GM20431 (cell line): ENCODE measurements at regions not wholly inside any gene's neighbourhood (a gene's known extent, or its start where the extent isn't known, plus 50 kb on each side); places are given as distances from the start of the nearest gene placed in this dataset.

ENCODE experiments used
- in situ Hi-C: fragments of 300-500 bp; cut with MseI, MboI; formaldehyde crosslinking; loops from one replicate; pipeline ENCODE4 v1.15.0; 2020; ENCODE audit warnings: low sequenced_read_pairs; ENCODE audit not compliant: unreplicated experiment

GRCh38 chr10:42949287-42949686 lies 127.6 kb upstream of the RET start:
- in situ Hi-C loops: no loop called here

- in situ Hi-C loops: no loop called here
Observed at GRCh38 chr10:42950606-42951485, 126.0 kb upstream of the RET start.

- in situ Hi-C loops: no loop called here
Observed at GRCh38 chr10:42951486-42952251, 125.2 kb upstream of the RET start.

GRCh38 chr10:42952349-42952748 lies 124.5 kb upstream of the RET start:
- in situ Hi-C loops: no loop called here

GRCh38 chr10:42952931-42953683 lies 123.8 kb upstream of the RET start:
- in situ Hi-C loops: no loop called here

DNA sequence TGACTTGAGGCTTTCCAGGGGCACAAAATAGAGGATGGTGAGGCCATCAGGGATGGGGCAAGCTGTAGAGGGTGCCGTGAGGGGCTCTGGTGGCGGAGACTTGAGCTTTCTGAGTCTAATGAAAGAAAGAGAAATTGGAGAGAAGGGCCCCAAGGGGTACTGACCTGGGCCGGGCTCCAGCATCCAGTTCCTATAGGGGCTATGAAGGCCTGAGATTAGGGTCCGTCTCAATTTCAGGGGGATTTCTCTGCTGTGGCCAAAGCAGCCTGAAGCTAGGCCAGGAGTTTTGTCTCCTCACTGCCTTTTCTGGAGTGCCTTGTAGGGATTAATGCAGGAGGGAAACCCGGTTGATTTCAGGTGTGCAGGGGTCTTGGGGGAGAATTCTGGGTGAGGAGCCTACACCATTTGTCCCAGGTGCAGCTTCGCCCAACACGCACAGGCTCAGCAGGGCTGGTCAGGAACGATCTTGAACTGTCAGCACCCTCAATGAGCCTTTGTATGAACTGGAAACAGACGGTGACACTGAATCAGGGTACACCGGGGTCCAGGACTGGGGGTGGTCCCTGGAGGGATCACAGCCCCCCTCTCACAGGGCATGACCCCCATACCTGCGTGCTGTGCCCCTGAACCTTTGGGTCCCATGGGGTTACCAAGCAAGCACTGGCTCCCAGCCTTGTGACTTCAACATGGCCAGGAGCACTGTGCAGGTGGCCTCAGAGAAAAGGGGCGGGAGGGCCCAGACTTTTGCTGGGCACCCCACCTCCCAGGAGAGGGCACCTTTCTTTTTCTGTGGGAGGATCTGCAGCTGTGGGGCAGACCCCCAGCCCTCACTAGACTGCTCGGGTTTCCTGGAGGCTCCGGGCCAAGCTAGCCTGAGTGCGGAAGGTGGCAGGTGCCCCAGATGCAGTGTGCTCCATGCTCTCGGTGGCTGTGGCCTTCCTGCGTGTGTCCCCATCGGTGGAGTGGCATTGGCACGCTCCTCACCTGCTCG lies 122.9 kb upstream of the RET start:
- in situ Hi-C loops: no loop called here

DNA sequence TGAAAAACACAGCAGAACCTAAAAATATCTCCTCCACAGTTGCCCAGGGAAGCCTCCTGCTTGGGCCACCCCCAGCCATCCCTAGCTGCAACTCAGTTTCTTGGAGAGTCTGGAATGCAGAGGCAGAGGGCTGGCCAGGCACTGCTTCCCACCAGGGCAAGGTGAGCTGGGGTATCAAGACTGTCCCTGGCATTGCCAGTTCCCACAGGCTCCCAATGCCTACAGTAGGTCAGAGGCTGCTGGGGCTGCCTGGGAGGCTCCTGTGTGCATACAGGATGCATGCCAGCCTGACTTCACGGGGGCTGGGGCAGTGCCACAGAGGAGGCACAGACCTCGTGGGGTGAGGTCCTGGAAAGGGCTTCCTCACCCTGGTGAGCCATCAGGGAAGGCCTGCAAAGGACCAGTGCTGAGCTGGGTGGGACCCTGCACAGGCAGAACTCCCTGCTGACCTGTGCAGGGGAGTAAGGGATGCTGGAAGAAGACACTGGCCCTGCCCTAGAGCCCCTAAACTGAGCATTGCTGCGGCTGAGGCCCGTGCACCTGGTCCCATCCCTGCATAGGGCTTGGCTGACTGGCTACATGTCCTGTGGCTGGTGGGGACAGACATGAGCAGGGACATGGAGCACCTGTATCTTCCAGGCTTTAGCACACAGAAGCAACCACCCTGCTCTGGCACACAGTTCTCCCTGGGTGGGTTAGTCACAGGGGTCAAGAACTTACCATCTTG lies 121.9 kb upstream of the RET start:
- in situ Hi-C loops: no loop called here

DNA sequence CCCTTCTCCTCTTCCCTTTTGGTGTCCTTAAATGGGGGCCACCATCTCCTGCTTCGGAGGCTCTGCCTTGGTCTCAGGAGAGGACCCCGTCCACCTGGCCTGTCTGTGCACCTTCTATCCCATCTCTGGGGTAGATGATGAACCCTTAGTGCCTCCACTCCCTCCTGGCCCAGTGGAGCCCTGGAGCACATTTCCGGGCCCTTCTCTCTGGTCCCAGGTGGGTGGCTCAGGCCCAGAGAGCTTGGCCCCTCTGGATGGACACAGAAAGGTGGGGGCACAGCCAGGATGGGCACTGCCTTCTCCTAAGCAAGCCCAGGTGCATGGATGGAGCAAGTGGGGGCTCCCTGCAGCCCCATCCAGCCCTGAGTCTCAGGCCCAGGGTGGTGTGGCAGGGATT lies 121.4 kb upstream of the RET start:
- in situ Hi-C loops: no loop called here

DNA sequence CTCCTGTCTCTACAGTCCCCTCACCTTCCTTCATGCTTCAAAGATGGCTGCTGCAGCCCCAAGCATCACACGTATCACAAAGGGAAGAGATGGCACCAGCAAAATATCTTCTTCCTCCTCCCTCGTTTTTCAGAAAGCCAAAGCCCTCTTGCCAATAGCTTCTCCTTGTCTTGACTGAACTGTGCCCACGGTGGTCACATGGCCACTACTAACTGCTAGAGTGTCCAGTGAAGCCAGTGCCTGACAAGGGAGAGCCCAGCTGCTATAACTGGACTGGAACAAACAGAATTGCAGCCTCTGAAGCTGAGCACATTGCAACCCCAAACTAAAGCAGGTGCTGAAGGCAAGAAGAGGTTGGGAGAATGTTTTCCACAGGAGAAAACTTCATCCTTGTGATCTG lies 120.8 kb upstream of the RET start:
- in situ Hi-C loops: no loop called here

DNA sequence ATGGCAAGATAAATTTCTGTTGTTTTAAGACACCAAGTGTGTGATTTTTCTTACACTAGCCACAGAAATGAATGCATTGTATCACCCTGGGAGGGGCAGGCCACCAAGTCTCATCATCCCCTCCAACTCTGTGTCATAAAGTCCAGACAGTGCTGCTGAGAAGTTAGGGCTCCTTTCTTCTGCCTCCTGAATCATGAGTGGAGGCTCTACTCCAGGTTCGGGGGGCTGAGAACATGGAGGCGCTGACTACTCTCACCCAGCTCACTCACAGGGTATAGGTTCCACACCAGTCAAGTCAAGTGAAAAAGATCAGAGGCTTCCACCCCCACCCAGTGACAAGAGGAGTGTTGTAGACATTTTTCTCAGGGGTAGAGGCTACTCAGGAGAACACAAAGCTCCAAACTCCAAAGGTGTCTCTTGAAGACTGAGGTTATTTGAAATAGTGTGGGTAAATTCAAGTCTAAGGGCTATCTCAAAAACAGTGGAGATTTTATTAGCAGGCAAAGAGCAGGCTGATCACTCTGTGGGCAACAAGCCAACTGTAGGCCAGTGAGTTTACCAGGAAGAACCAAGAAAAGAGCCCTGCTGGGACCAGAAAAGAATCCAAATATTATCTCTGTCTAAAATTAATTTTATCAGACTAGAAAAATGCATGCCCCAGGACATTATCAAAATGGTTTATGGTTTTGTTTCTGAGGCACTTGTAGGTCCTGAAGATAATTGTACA lies 118.6 kb upstream of the RET start:
- in situ Hi-C loops: no loop called here

GRCh38 chr10:42959833-42960232 lies 117.0 kb upstream of the RET start:
- in situ Hi-C loops: no loop called here

- in situ Hi-C loops: no loop called here
Observed at GRCh38 chr10:42960491-42960990, 116.3 kb upstream of the RET start.

DNA sequence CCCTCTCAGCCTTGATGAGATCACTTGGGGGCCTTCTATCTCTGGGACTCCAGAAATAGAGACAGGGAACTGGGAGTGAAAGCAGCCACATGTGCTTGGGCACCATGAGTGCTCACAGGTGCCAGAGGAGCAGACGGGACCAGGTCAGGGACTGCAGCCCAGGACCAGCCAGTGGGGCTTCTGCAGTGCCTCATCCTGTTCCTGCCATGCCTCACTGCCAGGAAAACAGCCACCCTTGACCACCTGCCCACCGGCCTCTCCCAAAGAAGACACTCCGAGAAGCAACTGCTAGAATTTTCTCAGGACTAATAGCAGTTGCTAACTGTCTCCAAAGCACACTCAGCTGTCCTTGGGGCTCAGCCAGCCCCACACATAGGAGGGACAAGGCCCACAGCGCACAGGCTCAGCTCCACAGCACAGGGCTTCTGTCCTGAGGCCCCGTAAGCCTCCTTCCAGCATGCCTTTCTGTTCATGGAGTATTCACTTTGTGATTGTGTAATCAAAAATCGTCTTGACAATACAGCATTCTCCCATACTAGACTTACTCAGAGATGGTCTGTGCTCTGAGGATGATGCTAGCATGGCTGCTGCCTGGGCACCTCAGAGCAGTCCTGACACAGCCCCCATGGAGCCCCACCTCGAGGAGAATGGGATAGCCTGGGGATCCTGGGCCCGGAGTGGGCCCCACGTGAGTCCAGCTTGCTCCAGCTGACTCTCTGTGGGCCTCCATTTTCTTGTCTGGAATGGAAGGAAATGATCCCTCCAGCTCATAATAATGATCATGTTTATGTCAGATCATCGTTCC lies 115.7 kb upstream of the RET start:
- in situ Hi-C loops: no loop called here

DNA sequence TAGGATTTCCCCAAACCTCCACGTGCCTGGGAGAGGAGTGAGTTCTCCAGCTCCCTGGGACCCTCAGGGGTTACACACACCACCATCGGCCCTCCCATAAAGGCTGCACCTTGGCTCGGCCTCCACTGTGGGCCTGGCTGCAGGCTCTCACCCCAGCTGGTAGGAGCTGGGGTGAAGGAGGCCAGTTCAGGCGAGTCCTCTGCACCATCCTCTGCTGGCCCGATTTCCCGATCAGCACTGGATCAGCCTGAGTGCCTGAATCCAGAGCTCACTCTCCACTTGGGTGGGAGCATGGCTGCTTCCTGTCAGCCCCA lies 115.1 kb upstream of the RET start:
- in situ Hi-C loops: no loop called here

DNA sequence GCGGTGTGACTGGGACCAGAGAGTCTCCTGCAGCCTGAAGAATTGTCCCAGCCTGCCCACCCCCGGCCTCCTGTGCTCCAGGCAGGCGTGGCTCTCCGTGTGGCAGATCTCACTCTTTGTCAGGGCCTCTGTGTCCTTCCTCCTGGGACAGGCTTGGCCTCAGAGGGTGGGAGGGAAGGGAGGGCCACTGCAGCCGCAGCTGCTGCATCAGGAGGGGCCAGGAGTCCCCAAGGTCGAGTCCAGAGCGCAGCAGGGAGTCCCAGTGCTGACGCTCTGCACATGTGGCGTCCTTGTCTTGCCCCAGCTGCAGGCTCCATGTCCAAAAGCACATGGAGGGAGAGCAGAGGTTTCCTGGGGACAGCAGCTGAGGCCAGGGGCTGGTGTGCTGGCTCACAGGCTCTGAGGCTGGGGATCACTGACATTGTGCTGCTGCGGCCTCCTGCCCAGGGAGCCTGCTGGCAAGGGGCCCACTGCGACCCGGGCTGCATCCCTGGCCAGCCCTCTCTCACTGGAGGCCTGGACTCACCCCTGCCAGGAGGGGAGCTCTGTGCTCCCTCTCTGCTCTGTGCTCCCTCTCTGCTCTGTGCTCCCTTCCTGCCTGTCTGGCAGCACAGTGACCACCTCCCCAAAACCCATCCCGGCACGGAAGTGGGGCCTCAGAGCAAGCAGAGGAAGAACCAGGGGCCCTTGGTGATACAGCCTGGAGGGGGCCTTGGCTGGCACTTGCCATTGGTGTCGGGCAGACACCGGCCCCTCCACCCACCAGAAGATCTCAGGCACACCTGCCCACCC lies 114.6 kb upstream of the RET start:
- in situ Hi-C loops: no loop called here

- in situ Hi-C loops: no loop called here
Observed at GRCh38 chr10:42962902-42963231, 114.0 kb upstream of the RET start.

- in situ Hi-C loops: no loop called here
Observed at GRCh38 chr10:42963312-42963711, 113.6 kb upstream of the RET start.
